C4-2B (cell line): ENCODE measurements at regions not wholly inside any gene's neighbourhood (a gene's known extent, or its start where the extent isn't known, plus 50 kb on each side); places are given as distances from the start of the nearest gene placed in this dataset.

Experiments
- CTCF ChIP-seq: fragments of 450-650 bp; conservative IDR thresholded peaks from 2 replicates; pipeline ENCODE4 v1.5.1; 2017; ENCODE audit warnings: mild to moderate bottlenecking
- ZFX ChIP-seq: fragments of 450-650 bp; IDR thresholded peaks from 2 replicates; pipeline ENCODE4 v1.6.1; 2017

DNA sequence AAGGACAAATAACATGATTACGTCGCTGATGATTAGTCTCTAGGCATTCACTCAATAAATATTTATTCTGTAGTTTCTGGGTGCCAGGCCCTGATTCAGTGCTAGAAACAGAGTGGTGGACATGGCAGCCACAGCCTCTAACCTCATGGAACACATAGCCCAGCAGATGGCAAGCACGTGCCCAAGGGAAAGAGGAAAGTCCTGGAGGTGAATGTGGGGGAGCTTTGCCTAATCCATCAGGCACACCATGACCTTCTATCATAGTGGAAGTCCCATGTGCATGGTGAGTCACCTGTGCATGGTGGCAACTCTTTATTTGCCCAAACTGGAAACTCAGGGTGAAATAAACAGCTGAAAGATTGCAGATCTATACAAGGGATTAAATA, 143.0 kb upstream of the TNFAIP3 start:
- TF ChIP-seq CTCF (no peak), ZFX (no peak)
